Heart right ventricle (tissue), 16 donors: ENCODE measurements at regions not wholly inside any gene's neighbourhood (a gene's known extent, or its start where the extent isn't known, plus 50 kb on each side); places are given as distances from the start of the nearest gene placed in this dataset.

Experiments
- ATAC-seq, 8 donors: fragments of 200-7000 bp; cut with Tn5 transposase; one replicate each; pipeline ENCODE4 v1.9.1; 2020; ENCODE audit warnings: mild to moderate bottlenecking in 8 of 8, moderate library complexity in 8 of 8, moderate number of reproducible peaks in 1 of 8
- DNase-seq, 2 donors: peaks; one replicate each; pipeline ENCODE4 v3.0.0-alpha.2; 2020
- H3K27ac ChIP-seq, 10 donors: fragments of 200-600 bp; sonication (generic) in 2 of 10; one replicate each; pipeline versions ENCODE4 v1.5.0 to v1.8.0; 2020 to 2022; ENCODE audit warnings: mild to moderate bottlenecking in 3 of 10
- H3K27me3 ChIP-seq, 7 donors: fragments of 200-600 bp; one replicate each; pipeline ENCODE4 v1.8.0; 2021 to 2022; ENCODE audit warnings: mild to moderate bottlenecking in 2 of 7
- H3K36me3 ChIP-seq, 9 donors: fragments of 200-600 bp; sonication (generic) in 1 of 9; one replicate each; pipeline versions ENCODE4 v1.5.0 to v1.8.0; 2020 to 2022; ENCODE audit warnings: mild to moderate bottlenecking in 2 of 9
- H3K4me1 ChIP-seq, 9 donors: fragments of 200-600 bp; sonication (generic) in 1 of 9; one replicate each; pipeline versions ENCODE4 v1.5.0 to v1.8.0; 2020 to 2022; ENCODE audit warnings: mild to moderate bottlenecking in 4 of 9
- H3K4me3 ChIP-seq, 10 donors: fragments of 200-600 bp; sonication (generic) in 2 of 10; one replicate each; pipeline versions ENCODE4 v1.5.0 to v1.8.0; 2020 to 2022; ENCODE audit warnings: mild to moderate bottlenecking in 7 of 10, moderate library complexity in 2 of 10
- H3K9me3 ChIP-seq, 11 donors: fragments of 200-600 bp in 10 of 11; sonication (generic) in 2 of 11; one replicate each; pipeline versions ENCODE4 v1.5.0 to v1.8.0; 2013 to 2022; ENCODE audit warnings: mild to moderate bottlenecking in 2 of 11, control low read depth in 1 of 11, moderate library complexity in 1 of 11
- WGBS, 2 donors: extraction: QIAGEN DNeasy Blood & Tissue Kit; methylation state at CpG; one replicate each; pipeline ENCODE4 v1.1.7; 2013; ENCODE audit warnings: inconsistent platforms in 1 of 2; 5-methylcytosine and 5-hydroxymethylcytosine counted together
- intact Hi-C, 10 donors: fragments of 100-400 bp; cut with DNase I; formaldehyde crosslinking; loops; one replicate each; pipeline versions ENCODE4 v1.11.1 to v1.14.2; 2022
- TF ChIP-seq, protein P1 (sequence below), 9 donors: fragments of 200-600 bp; sonication (generic) in 2 of 9; IDR thresholded peaks; one replicate each; pipeline versions ENCODE4 v1.5.0 to v1.8.0; 2021 to 2022; ENCODE audit warnings: antibody characterized with exemption in 9 of 9, mild to moderate bottlenecking in 5 of 9, moderate library complexity in 1 of 9
- donor health status: Arrhythmogenic right ventricular cardiomyopathy.
- donor health status: ischemic (EF 13 %, LVEDD 7.1; RV severe dilation, severe dysfunction).
- donor health status: healthy with polysubstance abuse.
- donor health status: DM: no; HTN: yes; CAD: no.
- donor health status: DM: no; HTN: no; CAD: no.
- donor health status: ischemic (EF 25% LVEDD 6.9; RV normal size, moderate dysfunction).
- donor health status: ischemic (EF 25% LVEDD 5.7; RV mildly dilated, moderate dysfunction).
- donor health status: healthy.
- donor health status: DM: yes; HTN: yes; CAD: no.
- donor health status: Ischemic cardiomyopathy.
- donor health status: ischemic (EF 35%, LVEDD 5.7; RV mildly dilated, moderate dysfunction).
- donor health status: nonischemic (EF 11% LVEDD 7.7; RV severe dilation, severe dysfunction).
- donor health status: DM: yes; HTN: yes; CAD: no.
- donor health status: PGD.
- donor health status: ischemic (EF 29% LVEDD 5.4; RV normal size, mild dysfunction).
- donor health status: nonischemic (EF 23%, LVEDD 6.1; RV moderate dilation, normal function).

DNA sequence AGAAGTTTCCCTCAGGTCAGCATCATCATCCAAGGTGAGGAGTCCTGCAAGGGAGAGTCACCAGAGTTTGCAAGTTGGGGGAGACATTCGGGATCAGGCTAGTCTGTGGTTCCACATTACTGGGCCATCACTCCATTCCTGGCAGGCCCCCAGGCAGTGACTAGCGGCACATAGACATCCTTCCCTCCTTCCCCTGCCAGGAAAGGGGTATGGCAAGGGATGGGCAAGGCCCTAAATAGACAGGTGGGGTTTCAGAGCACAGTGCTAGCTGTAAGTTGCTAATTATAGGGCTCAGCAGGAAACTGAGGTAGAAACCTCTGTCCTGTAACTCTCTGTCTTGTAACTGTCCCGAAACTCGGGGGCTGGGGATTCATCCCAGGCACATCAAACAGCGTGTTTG, 215.2 kb upstream of the ROPN1 start:
- Histone ChIP-seq H3K4me1 (peaks cover 0 to 31% (median 14%) of the 10 kb centered on the region in 9 donors), H3K9me3 (no peaks in the 10 kb centered on the region), H3K27me3 (no peaks in the 10 kb centered on the region), H3K4me3 (no peak overlapping the region), H3K27ac (no peak overlapping the region), H3K36me3 (no peaks in the 10 kb centered on the region)
- ATAC-seq (no peak), DNase-seq (no peak)
- TF ChIP-seq, protein P1, sequence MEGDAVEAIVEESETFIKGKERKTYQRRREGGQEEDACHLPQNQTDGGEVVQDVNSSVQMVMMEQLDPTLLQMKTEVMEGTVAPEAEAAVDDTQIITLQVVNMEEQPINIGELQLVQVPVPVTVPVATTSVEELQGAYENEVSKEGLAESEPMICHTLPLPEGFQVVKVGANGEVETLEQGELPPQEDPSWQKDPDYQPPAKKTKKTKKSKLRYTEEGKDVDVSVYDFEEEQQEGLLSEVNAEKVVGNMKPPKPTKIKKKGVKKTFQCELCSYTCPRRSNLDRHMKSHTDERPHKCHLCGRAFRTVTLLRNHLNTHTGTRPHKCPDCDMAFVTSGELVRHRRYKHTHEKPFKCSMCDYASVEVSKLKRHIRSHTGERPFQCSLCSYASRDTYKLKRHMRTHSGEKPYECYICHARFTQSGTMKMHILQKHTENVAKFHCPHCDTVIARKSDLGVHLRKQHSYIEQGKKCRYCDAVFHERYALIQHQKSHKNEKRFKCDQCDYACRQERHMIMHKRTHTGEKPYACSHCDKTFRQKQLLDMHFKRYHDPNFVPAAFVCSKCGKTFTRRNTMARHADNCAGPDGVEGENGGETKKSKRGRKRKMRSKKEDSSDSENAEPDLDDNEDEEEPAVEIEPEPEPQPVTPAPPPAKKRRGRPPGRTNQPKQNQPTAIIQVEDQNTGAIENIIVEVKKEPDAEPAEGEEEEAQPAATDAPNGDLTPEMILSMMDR (IDR thresholded peaks at IDR 0.05) = no peak
- 95 to 97% methylated on average over 5 of the region's 5 CpGs for WGBS, 2 donors
- intact Hi-C loops = no loop called here

DNA sequence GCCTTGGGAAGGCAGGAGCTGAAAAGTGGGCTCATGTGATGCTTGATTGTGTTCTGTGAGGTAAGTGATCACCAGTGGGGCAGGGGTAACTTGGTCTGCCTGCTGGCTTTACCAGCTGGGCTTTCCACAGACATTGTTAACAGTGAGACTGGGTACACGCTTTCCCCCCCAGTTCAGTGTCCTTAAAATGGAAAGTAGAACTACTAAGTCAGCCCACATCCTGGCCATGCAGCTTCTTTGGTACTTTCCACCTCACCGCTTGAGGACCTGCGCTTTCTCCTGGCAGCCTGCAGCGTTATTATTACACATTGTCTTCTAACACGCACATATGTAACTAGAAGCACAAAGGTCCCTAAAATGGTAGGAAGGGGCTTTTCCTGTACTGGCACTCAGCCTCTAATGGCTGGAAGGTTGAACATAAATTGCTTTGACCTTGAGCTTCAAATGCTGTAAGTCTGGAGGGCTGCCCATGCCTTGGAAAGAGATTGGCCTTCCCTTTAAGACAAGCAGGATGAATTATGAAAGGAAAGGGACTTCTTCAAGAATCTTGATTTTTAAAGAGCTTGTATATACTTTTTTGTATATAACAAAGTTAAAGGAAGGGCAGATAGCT, 216.1 kb upstream of the ROPN1 start:
- H3K4me1 ChIP-seq = peaks cover 0 to 22% (median 5%) of the 10 kb centered on the region in 9 donors
- no peak overlapping the region for H3K4me3 ChIP-seq
- intact Hi-C loops = no loop called here
- no peak overlapping the region for H3K27ac ChIP-seq
- no peaks in the 10 kb centered on the region for H3K27me3 ChIP-seq
- 59% methylated on average over 5 of the region's 5 CpGs for WGBS, 2 donors
- TF ChIP-seq, protein P1 (IDR thresholded peaks at IDR 0.05) = no peak
- DNase-seq (no peak), ATAC-seq (peak in 3 of 8 donors; percentile 16 to 52 (median 47))
- no peaks in the 10 kb centered on the region for H3K36me3 ChIP-seq
- no peaks in the 10 kb centered on the region for H3K9me3 ChIP-seq

DNA sequence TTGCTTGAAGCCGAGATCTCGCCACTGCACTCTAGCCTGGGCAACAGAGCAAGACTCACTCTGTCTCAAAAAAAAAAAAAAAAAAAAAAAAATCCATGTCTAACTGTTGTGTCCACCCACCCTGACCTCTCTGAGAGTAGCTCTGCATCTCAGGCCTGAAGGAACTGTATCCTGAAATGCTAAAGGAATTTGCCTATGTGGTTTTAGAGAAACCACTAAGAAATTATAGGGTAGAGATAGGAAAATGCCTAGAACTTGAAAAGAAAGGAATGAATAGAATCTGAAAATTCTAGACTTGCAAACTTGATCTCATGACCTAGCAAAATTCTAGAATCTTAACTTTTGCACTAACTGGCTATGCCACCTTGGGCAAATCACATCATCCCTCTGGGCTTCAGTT, 217.5 kb upstream of the ROPN1 start:
- ATAC-seq = no peak
- intact Hi-C loops = no loop called here

DNA sequence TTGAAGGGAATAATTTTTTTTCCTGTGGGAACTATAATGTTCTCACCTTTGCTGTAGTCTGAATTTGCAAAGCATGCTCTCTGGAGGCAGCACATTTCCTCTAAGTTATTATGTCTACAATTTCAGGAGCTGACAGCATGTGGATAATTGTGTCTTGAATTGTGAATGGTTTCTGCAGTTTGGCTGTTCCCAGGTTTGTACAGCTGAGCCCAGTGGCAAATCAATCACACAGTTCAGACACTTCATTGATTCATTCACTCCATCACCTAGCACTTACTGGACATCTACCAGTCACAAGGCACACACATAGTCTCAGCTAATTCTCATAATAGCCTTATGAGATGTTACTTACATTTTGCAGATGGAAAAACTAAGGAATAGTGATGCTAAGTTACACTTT, 219.0 kb upstream of the ROPN1 start:
- Histone ChIP-seq H3K4me1 (peaks cover 0 to 17% (median 0%) of the 10 kb centered on the region in 9 donors), H3K36me3 (no peaks in the 10 kb centered on the region), H3K27me3 (no peaks in the 10 kb centered on the region), H3K9me3 (no peaks in the 10 kb centered on the region), H3K27ac (no peak overlapping the region), H3K4me3 (no peak overlapping the region)
- ATAC-seq = no peak
- DNase-seq = no peak
- TF ChIP-seq, protein P1 (IDR thresholded peaks at IDR 0.05) = no peak
- intact Hi-C loops = no loop called here

More for the DNA sequence above, 217.5 kb upstream of the ROPN1 start:
- Histone ChIP-seq H3K36me3 (no peaks in the 10 kb centered on the region), H3K9me3 (no peaks in the 10 kb centered on the region), H3K4me1 (peaks cover 0 to 17% (median 0%) of the 10 kb centered on the region in 9 donors), H3K27me3 (no peaks in the 10 kb centered on the region), H3K27ac (no peak overlapping the region), H3K4me3 (no peak overlapping the region)
- TF ChIP-seq, protein P1 (IDR thresholded peaks at IDR 0.05) = no peak
- WGBS, 2 donors = 93 to 98% methylated on average over 2 of the region's 2 CpGs
- DNase-seq = no peak
